ENCODE measurements at regions not wholly inside any gene's neighbourhood (a gene's known extent, or its start where the extent isn't known, plus 50 kb on each side); places are given as distances from the start of the nearest gene placed in this dataset.

DNA sequence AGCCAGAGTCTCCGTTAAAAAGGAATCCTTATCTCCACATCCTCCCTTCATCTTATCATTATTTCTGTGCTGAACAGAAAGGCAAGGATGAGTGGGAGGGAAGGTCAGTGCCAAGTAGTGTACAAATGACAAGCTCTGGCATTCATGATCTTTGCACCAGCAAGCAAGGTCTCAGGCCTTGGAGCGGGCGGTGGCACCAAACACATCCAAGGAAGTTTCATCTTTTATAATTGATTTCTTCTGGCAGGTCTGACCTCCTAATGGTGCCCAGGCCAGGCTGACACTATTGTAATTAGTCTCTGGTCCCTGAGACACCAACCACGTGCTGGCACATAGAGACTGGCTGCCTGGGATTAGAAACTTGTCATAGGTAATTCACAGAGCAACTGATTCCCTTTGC, 336.6 kb downstream of the EN1 start:
- DNase-seq (ENCODE audit: low spot score), result no peak

- no peak for DNase-seq (ENCODE audit: low spot score)
These were observed 338.0 kb downstream of the EN1 start for GRCh38 chr2:118509319-118510004.

DNA sequence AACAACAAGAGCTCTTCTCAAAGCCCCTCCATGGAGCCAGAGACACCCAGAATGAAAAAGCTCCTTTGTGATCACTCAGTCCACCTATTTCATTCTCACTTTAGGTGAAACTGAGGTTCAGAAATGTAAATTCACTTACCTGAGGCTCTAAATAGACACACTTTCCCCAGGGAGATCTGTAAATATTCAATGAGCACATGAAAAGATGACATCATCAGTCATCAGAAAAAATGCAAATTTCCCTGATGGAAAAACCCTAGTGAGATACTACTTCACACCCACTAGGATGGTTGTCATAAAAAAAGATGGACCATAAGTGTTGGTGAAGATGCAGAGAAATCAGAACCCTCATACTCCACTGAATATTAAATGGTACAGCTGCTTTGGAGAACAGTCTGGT, 339.2 kb downstream of the EN1 start:
- DNase-seq (ENCODE audit: low spot score), result no peak

DNA sequence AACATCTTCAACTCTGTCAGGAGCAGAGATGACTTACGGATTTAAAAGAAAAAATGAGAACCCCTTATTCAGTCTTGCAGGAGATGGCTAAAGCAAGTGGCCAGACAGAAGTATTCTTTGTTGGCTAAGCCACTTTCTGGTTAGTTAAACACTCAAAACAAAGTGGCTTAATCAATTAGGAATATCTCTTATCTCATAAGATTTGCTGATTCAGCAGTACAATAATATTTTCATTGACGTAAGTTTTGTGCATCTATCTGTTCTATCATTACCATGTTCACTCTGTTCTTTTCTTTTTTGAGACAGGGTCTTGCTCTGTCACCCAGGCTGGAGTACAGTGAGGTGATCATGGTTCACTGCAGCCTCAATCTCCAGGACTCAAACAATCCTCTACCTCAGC, 342.0 kb downstream of the EN1 start:
- no peak for DNase-seq (ENCODE audit: low spot score)

- DNase-seq (ENCODE audit: low spot score), result no peak
These were observed 345.3 kb downstream of the EN1 start for GRCh38 chr2:118502106-118502505.

- no peak for DNase-seq (ENCODE audit: low spot score)
These were observed 348.5 kb downstream of the EN1 start for GRCh38 chr2:118498943-118499342.

DNA sequence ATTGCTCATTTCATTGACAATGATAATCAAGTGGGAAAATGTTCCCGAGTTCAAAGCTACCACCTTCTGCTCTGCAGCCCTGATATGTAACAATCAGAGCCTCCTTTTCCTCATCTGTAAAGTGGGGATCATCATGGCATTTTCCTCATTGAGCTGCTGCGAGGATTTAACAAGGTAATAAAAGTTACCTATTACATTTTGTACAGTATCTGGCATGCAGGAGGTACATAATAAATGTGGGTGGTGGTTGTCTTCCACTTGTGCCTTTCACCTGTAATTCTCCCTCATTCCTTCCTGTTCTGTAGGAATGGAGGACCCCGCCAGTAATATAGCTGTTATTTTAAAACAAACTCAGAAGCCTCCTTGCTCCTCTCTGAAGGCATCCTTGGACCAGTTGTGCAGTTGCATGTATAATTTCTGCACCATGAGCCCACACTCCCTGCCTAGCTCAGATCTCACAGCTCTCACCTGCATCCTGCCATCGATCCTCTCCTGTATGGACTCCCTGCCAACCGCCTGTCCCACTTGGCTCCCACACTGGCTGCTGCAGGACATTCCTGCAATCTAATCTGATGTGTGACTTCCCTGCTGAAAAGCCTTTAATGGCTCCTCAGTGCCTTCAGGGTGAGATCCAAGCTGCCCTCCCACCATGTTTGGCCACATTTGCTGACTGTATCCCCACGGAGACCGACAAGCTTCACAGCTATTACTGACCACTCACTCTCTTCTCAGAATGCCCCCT, 350.4 kb downstream of the EN1 start:
- no peak for DNase-seq (ENCODE audit: low spot score)

GRCh38 chr2:118496467-118496866, 351.0 kb downstream of the EN1 start:
- no peak for DNase-seq (ENCODE audit: low spot score)

GRCh38 chr2:118495290-118495689, 352.2 kb downstream of the EN1 start:
- DNase-seq (ENCODE audit: low spot score), result no peak

GRCh38 chr2:118493213-118493612, 354.2 kb downstream of the EN1 start:
- no peak for DNase-seq (ENCODE audit: low spot score)

DNA sequence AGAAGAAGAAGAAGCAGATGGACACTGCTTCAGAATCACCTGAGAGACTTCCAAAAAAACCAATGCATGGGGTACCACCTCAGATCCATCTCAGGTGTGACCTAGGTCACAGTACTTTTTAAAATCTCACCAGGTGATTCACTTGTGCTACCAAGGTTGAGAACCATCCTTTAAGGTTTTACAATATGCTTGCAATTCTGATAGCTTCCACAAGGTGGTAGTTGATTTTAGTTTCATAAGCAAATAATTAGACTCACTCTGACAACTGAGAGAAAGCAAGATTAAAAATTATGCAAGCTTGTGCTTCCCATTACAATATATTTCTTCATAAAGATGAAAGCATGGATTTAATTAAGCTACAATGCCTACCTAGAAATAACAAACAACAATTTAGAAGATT, 355.1 kb downstream of the EN1 start:
- no peak for DNase-seq (ENCODE audit: low spot score)

DNA sequence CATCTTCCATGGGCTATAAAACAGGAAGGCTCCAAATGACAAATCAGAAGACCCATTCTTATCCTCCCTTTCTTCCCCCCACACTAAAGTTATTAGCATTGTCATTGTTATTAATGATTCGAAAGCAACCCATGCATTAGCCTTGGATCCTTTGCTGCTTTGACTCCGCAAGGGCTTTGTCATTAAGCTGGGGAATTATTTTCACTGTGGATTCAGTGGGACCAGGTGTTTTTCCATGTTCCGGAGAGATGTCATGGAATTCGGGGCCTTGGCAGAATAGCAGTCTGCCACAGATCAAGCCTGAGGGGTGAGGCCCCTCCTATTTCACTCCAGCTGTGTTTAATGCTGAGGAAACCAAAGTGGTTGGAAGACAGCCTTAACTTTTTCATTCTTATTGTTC, 357.1 kb downstream of the EN1 start:
- no peak for DNase-seq (ENCODE audit: low spot score)

DNA sequence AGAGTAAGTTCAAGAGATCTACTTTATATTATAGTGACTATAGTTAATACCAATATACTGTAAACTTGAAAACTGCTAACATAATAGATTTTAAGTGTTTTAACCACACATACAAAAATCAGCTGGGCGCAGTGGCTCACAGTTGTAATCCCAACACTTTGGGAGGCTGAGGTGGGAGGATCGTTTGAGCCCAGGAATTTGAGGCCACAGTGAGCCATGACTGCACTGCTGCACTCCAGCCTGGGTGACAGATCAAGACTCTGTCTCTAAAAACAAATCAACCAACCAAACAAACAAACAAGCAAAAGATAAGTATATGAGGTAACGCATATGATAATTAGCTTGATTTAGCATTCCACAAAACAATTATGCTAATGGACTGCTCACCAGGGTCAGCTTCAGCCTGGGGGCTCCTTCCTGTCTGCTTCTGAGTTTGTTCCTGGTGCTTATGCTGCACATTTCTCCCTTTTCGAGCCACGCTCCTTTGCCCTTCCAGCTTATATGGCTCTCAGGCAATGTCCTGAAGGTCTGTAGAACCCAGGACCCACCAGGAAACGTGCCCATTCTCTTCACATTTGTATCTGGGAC, 357.6 kb downstream of the EN1 start:
- no peak for DNase-seq (ENCODE audit: low spot score)

GRCh38 chr2:118481299-118481698, 366.1 kb downstream of the EN1 start:
- no peak for DNase-seq (ENCODE audit: low spot score)

GRCh38 chr2:118479020-118479419, 368.4 kb downstream of the EN1 start:
- DNase-seq (ENCODE audit: low spot score), result no peak

DNA sequence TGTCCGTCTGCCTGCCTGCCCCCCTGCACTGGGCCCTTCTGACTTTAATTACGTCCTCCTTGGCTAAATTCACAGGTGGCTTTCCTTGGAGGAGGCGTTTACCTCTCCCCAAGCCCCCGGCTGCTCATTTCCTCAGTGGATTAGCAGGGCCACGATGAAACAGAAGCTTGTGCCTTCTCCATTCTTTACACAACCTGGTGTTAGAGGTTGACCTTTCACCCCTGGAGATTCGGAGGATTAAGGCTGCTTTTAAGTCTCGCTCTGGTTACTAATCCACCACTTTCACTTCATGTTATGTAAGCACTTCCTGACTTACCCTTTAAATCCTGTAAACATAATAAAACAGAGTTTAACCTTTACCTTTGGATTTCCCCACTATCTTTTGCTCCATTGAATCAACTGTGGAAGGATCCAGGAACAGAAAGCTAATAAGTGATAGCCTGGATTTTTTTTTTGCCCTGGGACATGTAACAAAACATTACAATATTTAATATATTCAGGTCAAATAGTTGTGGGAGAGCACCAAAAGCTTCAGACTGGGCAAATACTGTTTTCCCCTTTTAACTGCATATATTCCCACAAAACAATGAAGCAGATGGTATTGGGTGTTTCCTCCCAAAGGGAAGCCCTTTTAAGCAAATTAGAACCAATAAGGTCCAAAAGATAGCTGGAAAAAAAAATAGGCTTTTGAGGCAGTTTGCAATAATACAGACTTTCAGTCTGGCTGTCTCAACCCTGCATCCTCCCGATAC, 370.2 kb downstream of the EN1 start:
- DNase-seq (ENCODE audit: low spot score), result no peak

- no peak for DNase-seq (ENCODE audit: low spot score)
These were observed 371.7 kb downstream of the EN1 start for GRCh38 chr2:118475622-118476205.

GRCh38 chr2:118474541-118474920, 372.9 kb downstream of the EN1 start:
- DNase-seq (ENCODE audit: low spot score), result no peak

DNA sequence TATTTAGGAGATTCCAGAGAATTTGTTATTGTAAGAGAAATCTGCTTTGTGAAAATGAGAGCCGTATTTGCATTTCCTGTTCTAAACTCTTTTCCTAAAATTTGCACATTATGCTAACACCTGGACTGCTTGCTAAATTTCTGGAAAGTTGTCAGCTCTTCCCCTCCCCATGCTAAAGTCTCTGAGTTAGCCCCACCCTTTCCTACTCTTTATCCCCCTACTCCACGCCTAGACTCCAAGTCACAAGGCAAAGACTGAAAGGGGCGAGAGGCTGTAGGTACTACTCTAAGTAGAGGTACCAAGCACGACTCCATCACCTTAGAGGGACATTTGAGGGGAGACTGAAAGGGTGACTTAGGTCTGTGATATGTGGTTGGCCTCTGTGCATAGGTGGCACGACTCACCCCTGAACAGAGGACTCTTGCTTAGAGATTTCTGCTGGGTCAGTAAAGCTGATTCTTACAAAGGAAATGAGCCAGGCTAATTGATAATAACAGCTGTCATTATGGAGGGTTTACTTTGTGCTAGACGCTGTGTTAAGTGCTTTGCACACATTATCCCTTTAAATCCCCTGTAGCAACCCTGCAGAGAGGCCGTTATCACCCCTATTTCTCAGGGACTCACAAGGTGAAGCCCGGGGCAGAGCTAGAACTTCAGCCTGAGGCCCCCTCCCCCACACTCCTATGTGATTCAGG, 373.5 kb downstream of the EN1 start:
- no peak for DNase-seq (ENCODE audit: low spot score)

DNA sequence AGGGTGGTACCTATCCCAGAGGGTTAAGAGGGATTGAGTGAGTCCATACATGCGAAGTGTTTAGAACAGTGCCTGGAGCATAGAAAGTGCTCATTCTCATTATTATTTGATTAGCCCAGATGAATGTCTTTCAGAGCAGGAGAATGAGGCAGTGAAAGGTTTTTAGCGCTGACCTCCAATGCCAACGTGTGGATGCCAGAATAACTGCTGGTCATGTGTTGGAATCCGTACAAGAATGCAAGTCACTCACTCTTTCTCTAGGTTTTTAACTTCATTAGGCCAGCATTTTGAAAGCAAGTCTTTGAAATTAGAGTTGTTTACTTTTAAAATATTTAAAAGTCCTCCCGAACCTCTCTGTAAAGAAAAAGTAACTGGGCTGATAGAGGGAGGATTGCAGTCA, 374.2 kb downstream of the EN1 start:
- no peak for DNase-seq (ENCODE audit: low spot score)

- DNase-seq (ENCODE audit: low spot score), result no peak
These were observed 377.2 kb downstream of the EN1 start for GRCh38 chr2:118470297-118470696.

- no peak for DNase-seq (ENCODE audit: low spot score)
These were observed 378.3 kb downstream of the EN1 start for GRCh38 chr2:118469103-118469502.

All from COLO829 (cell line).